GM12872 (cell line): ENCODE measurements at regions not wholly inside any gene's neighbourhood (a gene's known extent, or its start where the extent isn't known, plus 50 kb on each side); places are given as distances from the start of the nearest gene placed in this dataset.

ENCODE experiments used
- CTCF ChIP-seq: IDR thresholded peaks from 3 replicates; pipeline ENCODE4 v1.5.1; 2011; ENCODE audit warnings: low read depth, mild to moderate bottlenecking, low read length, moderate library complexity; ENCODE audit not compliant: insufficient read depth

DNA sequence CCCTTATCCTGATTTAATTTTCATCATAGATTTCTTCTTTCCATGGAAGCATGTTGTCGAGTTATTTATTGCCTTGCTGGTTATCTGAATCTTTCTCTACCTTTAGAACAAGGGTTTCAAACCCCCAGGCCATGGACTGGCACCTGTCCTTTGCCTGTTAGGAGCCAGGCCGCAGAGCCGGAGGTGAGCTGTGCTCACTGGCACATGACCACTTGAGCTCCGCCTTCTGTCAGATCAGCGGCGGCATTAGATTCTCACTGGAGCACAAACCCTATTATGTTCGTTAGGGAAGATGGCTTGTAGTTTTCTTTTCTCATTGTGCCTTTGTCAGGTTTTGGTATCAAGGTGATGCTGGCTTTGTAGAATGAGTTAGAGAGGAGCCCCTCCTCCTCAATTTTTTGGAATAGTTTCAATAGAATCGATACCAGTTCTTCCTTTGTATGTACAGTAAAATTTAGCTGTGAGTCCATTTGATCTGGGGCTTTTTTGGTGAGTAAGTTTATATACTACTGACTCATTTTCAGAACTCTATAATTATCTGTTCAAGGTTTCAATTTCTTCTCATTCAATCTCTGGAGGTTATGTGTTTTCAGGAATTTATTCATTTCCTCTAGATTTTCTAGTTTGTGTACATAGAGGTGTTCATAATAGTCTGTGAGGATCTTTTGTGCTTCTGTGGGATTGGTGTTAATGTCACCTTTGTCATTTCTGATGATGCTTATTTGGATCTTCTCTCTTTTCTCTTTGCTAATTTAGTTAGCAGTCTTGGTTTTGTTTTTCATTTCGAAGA is 668.0 kb upstream of the FAM98A start:
- TF ChIP-seq CTCF = no peak

DNA sequence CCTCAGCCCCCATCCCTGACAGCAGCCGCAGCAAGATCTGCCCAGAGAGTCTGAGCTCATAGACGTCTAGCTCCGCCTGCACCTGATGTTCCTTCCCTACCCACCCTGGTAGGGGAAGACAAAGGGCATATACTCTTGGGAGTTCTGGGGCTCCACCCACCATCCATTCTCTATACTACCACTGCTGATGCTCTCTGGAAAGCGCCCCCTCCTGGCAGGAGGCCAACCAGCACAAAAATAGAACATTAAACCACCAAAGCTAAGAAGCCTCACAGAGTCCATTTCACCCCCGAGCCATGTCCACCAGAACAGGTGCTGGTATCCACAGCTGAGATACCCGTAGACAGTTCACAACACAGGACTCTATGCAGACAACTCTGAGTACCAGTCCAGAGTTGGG is 662.6 kb upstream of the FAM98A start:
- no peak for TF ChIP-seq CTCF

DNA sequence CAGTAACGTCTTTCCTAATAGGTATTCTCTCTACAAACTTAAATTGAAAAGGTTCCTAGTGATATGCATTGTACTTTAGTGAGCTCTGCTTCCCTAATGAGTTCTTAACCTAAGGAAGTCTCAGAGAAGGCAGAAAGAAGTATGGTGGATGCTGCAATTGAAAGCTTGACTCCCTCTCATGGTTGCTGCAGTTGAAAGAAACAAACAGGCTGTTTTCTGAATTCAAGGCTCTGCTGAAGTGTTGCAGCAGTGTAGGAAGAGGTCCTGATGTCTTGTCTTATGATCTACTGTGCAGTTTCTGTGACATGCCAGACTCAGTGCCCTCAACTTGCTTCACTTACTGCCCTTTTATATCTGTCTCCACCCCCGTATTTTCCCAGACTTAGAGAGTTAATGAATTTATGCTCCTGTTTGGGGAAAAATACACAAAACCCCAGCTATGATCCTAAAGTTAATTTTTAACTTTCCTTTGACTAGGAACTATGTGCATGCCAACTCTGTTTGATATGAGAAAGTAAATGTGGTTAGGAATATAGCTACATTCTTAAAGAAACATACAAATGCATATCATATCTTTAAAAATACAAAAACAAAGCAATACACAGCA is 655.3 kb upstream of the FAM98A start:
- no peak for TF ChIP-seq CTCF

DNA sequence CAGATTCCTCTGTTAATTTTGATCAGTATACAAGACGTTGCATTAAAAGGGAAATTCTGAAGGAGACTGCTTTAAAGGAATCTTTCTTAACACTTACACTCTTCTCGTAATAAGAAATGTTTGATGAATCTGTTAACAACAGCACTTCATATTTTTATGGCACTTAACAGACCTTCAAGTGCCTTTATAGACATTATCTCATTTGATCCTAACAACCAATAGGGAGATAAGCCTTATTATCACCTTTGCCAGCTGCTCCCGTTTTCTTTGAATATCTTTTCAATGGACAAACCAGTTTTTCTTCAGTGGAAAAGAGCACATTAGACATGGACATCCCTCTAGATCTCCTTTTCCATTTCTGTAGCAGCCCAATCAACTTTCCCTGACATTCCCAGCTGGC is 653.0 kb upstream of the FAM98A start:
- TF ChIP-seq CTCF = no peak

DNA sequence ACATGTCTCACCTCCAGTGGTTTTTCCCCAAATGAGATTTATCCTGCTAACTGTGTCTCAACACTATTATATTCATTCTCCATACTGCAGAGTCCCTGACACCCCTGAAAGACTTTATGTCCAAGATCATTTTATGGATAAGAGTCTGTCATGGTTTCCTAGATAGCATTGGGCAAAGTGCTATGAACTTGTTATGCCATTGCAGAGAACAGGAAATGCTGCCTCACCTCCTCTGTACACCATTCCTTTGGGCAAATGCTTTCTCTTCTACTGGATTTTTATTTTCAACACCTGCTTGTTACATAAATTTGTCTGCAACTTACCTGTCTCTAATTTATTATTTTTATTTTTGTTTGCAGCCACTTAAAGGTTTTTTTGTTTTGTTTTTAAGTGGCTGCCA is 652.5 kb upstream of the FAM98A start:
- TF ChIP-seq CTCF = no peak

- TF ChIP-seq CTCF = no peak
Measured at GRCh38 chr2:34244195-34244594, 645.1 kb upstream of the FAM98A start.

DNA sequence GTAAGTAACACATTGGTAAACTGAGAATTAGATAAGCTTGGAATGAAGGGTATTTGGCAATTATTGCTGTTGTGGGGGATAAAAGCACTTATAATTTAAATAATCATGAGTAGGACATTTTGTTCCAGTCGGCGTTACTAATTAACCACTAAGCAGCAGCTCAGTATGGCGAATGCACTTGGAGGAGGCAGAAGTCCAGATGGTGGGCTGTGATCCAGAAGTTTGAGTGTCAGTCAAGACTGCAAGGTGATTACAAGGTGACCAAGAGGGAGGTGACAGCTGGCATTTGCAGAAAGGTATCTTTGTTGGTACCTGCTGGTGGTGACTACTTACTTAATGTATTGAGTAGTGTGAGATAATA is 643.6 kb upstream of the FAM98A start:
- TF ChIP-seq CTCF = no peak
